HEK293T (cell line): ENCODE measurements at regions not wholly inside any gene's neighbourhood (a gene's known extent, or its start where the extent isn't known, plus 50 kb on each side); places are given as distances from the start of the nearest gene placed in this dataset.

Experiments used
- CTCF ChIA-PET: fragments of 350-600 bp; formaldehyde crosslinking; extraction: SDS; loops from one replicate; lab custom pipeline; 2021; ENCODE audit warnings: antibody characterized with exemption, inconsistent platforms; lab: Yijun Ruan, JAX
- POLR2A ChIA-PET: fragments of 350-600 bp; formaldehyde crosslinking; extraction: SDS; loops from one replicate; lab custom pipeline; 2020; ENCODE audit warnings: antibody characterized with exemption, inconsistent platforms; lab: Yijun Ruan, JAX
- DNase-seq: peaks from one replicate; pipeline ENCODE4 v3.0.0; 2012; ENCODE audit warnings: mixed read lengths; ENCODE audit errors: extremely low spot score
- ARNT ChIP-seq: fragments of 450-650 bp; IDR thresholded peaks from 2 replicates; pipeline ENCODE4 v1.6.1; 2017; ENCODE audit warnings: mild to moderate bottlenecking
- BHLHE40 ChIP-seq: fragments of 450-650 bp; IDR thresholded peaks from 2 replicates; pipeline ENCODE4 v1.6.1; 2016; ENCODE audit warnings: mild to moderate bottlenecking, moderate library complexity, borderline replicate concordance
- CTBP1 ChIP-seq: fragments of 450-650 bp; IDR thresholded peaks from 2 replicates; pipeline ENCODE4 v1.6.1; 2016; ENCODE audit warnings: borderline replicate concordance
- ELF4 ChIP-seq: fragments of 450-650 bp; IDR thresholded peaks from 2 replicates; pipeline ENCODE4 v1.6.1; 2017; ENCODE audit warnings: antibody characterized with exemption
- FOXA1 ChIP-seq: fragments of 450-650 bp; IDR thresholded peaks from 2 replicates; pipeline ENCODE4 v1.6.1; 2016; ENCODE audit warnings: mild to moderate bottlenecking
- FOXK2 ChIP-seq: fragments of 450-650 bp; IDR thresholded peaks from 2 replicates; pipeline ENCODE4 v1.6.1; 2016; ENCODE audit warnings: mild to moderate bottlenecking
- FOXM1 ChIP-seq: fragments of 450-650 bp; IDR thresholded peaks from 2 replicates; pipeline ENCODE4 v1.6.1; 2017; ENCODE audit warnings: mild to moderate bottlenecking, borderline replicate concordance
- HDGF ChIP-seq: fragments of 450-650 bp; IDR thresholded peaks from 2 replicates; pipeline ENCODE4 v1.6.1; 2017; ENCODE audit warnings: antibody characterized with exemption, borderline replicate concordance
- L3MBTL2 ChIP-seq: fragments of 450-650 bp; conservative IDR thresholded peaks from 2 replicates; pipeline ENCODE4 v1.6.1; 2016; ENCODE audit warnings: mild to moderate bottlenecking
- LEF1 ChIP-seq: fragments of 450-650 bp; IDR thresholded peaks from 2 replicates; pipeline ENCODE4 v1.6.1; 2017; ENCODE audit warnings: mild to moderate bottlenecking, borderline replicate concordance
- NFRKB ChIP-seq: fragments of 450-650 bp; IDR thresholded peaks from 2 replicates; pipeline ENCODE4 v1.6.1; 2016; ENCODE audit warnings: mild to moderate bottlenecking, moderate library complexity
- PKNOX1 ChIP-seq: fragments of 450-650 bp; IDR thresholded peaks from 2 replicates; pipeline ENCODE4 v1.6.1; 2016
- SP1 ChIP-seq: fragments of 450-650 bp; IDR thresholded peaks from 2 replicates; pipeline ENCODE4 v1.6.1; 2017
- SUZ12 ChIP-seq: fragments of 450-650 bp; IDR thresholded peaks from 2 replicates; pipeline ENCODE4 v1.6.1; 2016; ENCODE audit warnings: mild to moderate bottlenecking
- TARDBP ChIP-seq: fragments of 450-650 bp; IDR thresholded peaks from 2 replicates; pipeline ENCODE4 v1.6.1; 2016
- ZNF384 ChIP-seq: fragments of 450-650 bp; IDR thresholded peaks from 2 replicates; pipeline ENCODE4 v1.6.1; 2016

DNA sequence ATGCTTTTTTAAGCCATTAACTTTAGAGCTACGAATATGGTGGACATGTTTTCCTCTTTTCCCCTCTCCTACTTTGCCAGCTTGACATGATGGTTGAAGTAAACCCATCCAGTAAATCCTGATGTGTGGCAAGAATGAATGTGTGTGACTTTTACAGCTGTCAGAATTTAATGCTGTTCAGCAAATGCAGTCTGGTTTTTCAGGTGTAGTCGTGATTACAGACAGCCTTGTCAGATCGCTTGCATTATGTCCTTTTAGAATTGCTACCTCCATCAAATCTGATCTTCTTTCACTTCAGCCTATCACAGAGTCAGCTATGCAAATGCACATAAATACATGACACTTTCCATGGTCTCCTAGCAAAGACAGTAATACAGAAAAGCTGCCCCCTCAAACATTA lies 278.5 kb downstream of the FBXO15 start:
- ChIA-PET POLR2A (no interaction called here), CTCF (no interaction called here)
- TF ChIP-seq NFRKB (no peak), SP1 (no peak), BHLHE40 (no peak)
- DNase-seq = no peak

DNA sequence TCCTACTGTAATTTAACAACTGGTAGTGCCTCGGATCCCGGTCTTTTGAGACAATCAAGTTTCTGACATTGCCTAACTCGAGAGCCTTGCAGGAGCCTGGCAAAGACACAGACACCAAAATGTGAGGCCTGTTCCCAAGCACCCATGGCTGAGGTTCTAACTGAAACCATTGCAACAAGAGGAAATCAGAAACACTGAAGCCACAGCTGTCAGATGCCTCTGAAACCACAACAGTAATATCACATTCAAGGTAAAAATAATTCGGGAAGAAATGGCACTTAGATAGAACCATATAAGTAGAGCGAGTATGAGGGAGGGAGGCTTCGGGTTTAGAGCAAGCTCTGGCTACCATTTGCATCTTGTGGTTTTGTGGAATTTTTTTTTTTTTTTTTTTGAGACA lies 285.9 kb downstream of the FBXO15 start:
- POLR2A ChIA-PET = no interaction called here
- no peak for DNase-seq
- CTCF ChIA-PET = no interaction called here
- TF ChIP-seq NFRKB (no peak), TARDBP (no peak), HDGF (no peak)

GRCh38 chr18:73859837-73860397 lies 287.7 kb downstream of the FBXO15 start:
- CTCF ChIA-PET = no interaction called here
- TF ChIP-seq SUZ12 = no peak
- no peak for TF ChIP-seq FOXM1
- no peak for TF ChIP-seq LEF1
- TF ChIP-seq NFRKB = no peak
- TF ChIP-seq TARDBP = no peak
- TF ChIP-seq ZNF384 = no peak
- TF ChIP-seq ELF4 = no peak
- no peak for TF ChIP-seq SP1
- no peak for TF ChIP-seq CTBP1
- no peak for TF ChIP-seq FOXA1
- no peak for TF ChIP-seq HDGF
- no peak for TF ChIP-seq ARNT
- no peak for TF ChIP-seq PKNOX1
- TF ChIP-seq FOXK2 = no peak
- TF ChIP-seq BHLHE40 = no peak
- no peak for TF ChIP-seq L3MBTL2
- DNase-seq = no peak
- POLR2A ChIA-PET = no interaction called here

DNA sequence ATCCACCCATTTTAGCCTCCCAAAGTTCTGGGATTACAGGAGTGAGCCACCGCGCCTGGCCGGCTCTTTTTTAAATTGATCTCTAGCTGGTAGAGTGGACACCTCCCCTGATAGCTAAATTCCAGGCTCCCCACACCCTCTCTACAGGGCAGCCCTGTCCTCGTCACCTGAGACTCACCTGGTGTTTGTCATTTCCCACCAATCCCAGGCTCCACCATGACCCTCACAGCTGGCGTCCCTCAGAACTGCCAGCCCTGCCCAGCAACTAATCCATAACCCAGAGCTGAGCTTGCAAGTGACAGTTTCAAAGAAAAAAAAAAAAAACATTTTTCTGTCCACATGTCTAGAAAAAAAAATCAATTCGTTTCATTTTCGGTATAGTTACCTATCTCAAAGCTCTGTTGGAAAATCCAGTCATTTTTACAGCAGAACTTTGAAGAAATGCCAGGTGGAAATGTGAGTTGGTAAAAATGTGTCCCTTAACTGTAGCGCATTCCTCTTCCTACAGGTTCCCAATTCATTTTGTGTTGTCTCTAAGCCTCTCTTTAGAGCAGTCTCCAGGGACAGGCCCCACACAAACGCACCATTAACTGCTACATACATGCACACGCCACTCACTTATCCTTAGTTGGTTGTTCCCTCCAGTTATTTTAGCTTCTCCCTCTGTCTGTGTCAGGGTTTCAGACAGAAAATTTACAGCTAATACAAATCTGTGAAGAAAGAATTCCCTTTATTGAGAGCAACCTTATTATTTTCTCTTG lies 294.7 kb downstream of the FBXO15 start:
- TF ChIP-seq FOXK2 (no peak), PKNOX1 (no peak), ELF4 (no peak), LEF1 (no peak), SUZ12 (no peak), HDGF (no peak), ARNT (no peak), FOXM1 (no peak), CTBP1 (no peak), TARDBP (no peak), FOXA1 (no peak), L3MBTL2 (no peak), SP1 (no peak), ZNF384 (no peak), BHLHE40 (no peak), NFRKB (no peak)
- no peak for DNase-seq
- ChIA-PET CTCF (no interaction called here), POLR2A (no interaction called here)

- ChIA-PET POLR2A (no interaction called here), CTCF (no interaction called here)
- TF ChIP-seq PKNOX1 = no peak
- TF ChIP-seq SUZ12 = no peak
- TF ChIP-seq LEF1 = no peak
- TF ChIP-seq FOXM1 = no peak
- no peak for TF ChIP-seq L3MBTL2
- TF ChIP-seq SP1 = no peak
- no peak for TF ChIP-seq NFRKB
- TF ChIP-seq CTBP1 = no peak
These were observed 296.9 kb downstream of the FBXO15 start for GRCh38 chr18:73850782-73851181.

GRCh38 chr18:73848656-73849055 lies 299.0 kb downstream of the FBXO15 start:
- DNase-seq = no peak
- ChIA-PET CTCF (no interaction called here), POLR2A (no interaction called here)
- TF ChIP-seq SP1 = no peak
- no peak for TF ChIP-seq ZNF384
- TF ChIP-seq FOXA1 = no peak
- TF ChIP-seq SUZ12 = no peak
- no peak for TF ChIP-seq L3MBTL2
- no peak for TF ChIP-seq NFRKB
- no peak for TF ChIP-seq LEF1
- no peak for TF ChIP-seq ARNT
- no peak for TF ChIP-seq TARDBP
- TF ChIP-seq BHLHE40 = no peak
- TF ChIP-seq ELF4 = no peak
- TF ChIP-seq CTBP1 = no peak
- no peak for TF ChIP-seq HDGF
- no peak for TF ChIP-seq PKNOX1
- TF ChIP-seq FOXK2 = no peak
- no peak for TF ChIP-seq FOXM1

More at GRCh38 chr18:73850782-73851181, 296.9 kb downstream of the FBXO15 start:
- no peak for DNase-seq
